HG03460 (cell line): ENCODE measurements at regions not wholly inside any gene's neighbourhood (a gene's known extent, or its start where the extent isn't known, plus 50 kb on each side); places are given as distances from the start of the nearest gene placed in this dataset.
"Not testable (repeated sequence)": the region's sequence is repeated elsewhere in the genome, so short reads cannot be mapped to it uniquely, and the experiment has no call there.

Experiments used
- ATAC-seq: cut with Tn5 transposase; IDR thresholded peaks from one replicate; pipeline ENCODE4 v1.9.1; 2021; ENCODE audit not compliant: unreplicated experiment

DNA sequence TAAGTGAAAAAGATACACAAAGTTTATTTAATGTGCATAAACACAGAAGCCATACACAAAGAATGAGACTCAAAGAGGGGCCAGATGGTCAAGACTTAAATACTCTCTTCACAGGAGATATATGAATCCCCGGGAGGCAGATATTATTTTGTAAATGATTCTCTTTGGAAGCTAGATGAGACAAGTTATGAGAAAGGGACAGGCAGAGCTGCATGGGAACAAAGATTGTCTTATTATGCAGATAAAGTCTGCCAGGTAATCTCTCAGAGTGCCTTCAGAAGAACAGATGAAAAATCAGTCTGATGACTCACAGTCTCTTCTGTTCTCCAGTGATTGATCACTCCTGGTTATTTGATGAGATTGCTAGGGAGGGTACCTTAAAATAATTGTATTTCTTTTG is 89.0 kb downstream of the NAF1 start:
- ATAC-seq, result no peak

- no peak for ATAC-seq
Measured at GRCh38 chr4:163072222-163072621, 94.5 kb downstream of the NAF1 start.

DNA sequence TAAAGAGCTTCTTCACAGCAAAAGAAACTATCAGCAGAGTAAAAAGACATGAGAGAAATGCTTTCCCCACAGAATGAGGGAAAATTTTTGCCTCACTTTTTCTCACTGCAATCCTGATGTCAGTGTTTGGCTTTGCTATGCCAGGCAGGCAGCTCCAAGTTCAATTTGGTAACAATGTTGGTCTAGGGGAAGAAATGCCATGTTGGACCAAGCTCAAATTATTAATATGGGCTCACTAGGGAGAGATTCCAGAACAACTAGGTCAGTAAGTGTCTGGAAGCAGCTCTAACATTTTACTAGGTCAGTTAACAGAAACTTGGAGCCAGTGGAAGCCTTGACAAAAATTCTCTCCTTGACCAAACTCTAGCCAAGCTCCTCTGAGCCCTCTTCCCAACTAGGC is 95.4 kb downstream of the NAF1 start:
- ATAC-seq, result no peak

GRCh38 chr4:163070023-163070422 is 96.7 kb downstream of the NAF1 start:
- ATAC-seq, result no peak

DNA sequence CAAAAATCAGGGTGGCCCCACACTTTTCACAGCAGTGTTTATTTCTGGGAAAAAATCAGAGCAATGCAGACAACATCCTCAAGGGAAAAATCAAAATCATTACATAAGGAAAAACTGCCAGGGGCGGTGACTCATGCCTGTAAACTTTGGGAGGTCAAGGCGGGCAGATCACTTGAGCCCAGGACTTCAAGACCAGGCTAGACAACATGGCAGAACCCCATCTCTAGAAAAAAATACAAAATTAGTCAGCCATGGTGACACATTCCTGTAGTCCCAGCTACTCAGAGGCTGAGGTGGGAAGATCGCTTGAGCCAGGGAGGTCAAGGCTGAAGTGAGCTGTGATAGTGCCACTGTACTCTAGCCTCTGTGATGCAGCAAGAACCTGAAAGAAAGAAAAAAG is 102.8 kb downstream of the NAF1 start:
- no peak for ATAC-seq

DNA sequence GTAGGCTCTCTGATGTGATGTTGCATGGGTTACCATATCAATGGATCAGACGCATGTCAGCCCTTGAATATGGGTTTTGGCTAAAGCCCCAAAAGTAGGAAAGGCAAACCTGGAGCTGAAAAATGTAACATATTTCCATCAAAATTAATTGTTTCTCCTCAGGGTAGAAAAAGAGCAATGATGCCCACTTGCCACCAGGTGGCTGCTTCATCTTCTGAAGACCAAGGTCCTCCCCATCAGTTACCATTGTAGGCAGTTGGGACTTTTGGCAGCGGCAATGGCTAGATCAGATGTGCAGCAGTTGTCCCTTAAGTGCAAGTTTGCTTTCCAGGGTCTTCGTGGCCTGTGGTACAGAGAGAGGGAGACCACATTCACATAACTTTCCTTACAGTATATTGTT is 118.2 kb downstream of the NAF1 start:
- peak; percentile 89 for ATAC-seq

- ATAC-seq, result peak; percentile 78
Measured at GRCh38 chr4:163042306-163042705, 124.4 kb downstream of the NAF1 start.

DNA sequence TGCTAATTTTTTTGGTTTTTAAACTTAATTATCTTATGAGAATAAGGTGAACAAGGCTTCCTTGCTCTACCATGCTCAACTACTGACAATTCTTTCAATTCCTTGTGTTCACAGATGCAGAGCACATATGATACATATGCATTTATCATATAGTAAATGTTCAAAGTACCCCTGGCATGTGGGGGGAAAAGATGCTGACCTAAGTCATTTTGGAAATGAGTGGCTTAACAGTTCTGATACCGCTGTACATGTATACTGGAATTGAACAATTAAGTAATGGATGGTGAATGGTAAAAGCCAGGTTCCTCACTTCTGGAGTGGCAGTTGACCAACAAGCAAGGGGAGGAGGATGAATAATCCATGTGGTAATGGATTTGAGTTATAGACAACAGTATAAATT is 149.6 kb downstream of the NAF1 start:
- ATAC-seq, result no peak

DNA sequence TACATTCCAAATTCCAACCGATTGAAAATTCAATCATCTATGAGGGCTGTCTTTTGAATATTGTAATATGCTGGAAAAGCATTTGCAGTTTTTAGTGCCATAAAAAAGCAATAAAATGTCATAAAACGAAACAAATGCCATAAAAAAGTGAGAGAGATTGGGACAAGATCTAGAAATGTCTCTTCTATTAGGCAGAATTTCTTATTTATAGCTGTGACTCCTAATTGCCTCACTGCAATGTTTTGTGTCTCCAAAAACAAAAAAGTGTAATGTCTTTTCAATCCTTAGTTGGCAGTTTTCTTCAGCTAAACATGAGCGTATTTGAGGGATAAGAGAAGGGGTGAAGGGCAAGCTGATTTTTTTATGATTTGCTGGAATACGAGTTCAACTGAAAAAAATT is 153.9 kb downstream of the NAF1 start:
- no peak for ATAC-seq

DNA sequence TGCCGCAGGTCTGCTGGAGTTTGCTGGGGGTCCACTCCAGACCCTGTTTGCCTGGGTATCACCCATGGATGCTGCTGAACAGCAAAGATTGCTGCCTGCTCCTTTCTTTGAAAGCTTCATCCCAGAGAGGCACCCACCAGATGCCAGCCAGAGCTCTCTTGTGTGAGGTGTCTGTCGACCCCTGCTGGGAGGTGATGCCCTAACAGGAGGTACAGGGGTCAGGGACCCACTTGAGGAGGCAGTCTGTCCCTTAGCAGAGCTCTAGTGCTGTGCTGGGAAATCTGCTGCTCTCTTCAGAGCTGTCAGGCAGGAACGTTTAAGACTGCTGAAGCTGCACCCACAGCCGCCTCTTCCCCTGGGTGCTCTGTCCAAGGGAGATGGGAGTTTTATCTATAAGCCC is 162.7 kb downstream of the NAF1 start:
- no peak for ATAC-seq

GRCh38 chr4:162988530-162988929 is 178.2 kb downstream of the NAF1 start:
- ATAC-seq, result no peak

DNA sequence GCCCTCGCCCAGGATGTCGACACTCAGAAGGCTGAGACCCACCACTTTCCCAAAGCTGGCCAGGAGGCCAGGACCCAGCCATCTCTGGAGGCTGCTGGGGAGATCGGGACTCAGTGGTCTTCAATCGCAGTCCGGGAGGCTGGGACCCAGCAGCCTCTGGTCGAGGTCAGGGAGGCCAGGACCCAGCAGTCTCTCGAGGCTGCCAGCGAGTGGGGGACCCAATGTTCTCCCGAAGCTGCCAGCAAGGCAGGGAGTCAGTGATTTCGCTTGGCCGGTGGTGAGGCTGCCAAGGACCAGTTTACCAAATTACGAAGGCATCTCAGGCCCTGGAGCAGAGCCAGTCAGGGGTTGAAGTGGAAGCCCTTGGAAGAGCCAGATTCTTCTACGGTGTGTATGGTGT is 181.6 kb downstream of the NAF1 start:
- no peak for ATAC-seq

DNA sequence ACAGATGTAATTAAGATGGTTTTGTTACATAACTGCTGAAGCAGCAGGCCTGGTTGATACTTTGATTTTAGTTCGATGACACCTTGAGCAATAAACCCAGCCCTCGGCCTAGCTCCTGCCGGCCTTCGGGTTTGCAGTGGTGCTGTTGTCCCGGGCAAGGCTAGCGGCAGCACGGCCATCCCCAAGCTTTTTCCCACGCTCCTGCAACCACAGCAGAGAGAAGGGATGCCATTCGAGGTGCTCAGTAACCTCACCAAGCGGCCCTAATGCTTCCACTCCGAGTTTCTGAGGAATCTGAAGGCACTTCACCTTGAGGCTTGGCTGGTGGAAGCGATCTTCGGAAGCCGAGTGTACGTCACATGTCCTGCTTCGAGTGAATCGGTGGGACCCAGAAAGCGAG is 182.1 kb downstream of the NAF1 start:
- no peak for ATAC-seq

DNA sequence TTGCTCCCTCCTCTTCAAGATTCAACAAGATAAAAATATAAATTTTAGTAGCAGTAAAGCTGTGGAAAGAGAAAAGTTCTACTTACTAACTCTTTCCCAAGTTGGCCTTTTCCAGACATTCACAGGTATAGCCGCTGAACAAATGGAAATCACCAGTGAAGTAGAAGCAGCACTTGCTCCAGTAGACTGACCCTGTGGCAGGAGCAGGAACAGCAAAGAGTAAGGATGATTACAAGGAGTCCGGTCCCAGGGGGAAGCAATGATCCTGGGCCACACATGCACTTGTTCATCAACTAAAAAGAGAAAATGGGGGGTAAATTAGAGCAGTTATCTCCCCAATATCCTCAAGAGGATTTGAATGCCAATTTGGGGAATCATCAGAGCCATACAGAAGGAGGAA is 184.9 kb downstream of the NAF1 start:
- no peak for ATAC-seq

GRCh38 chr4:162978398-162978797 is 188.3 kb downstream of the NAF1 start:
- no peak for ATAC-seq

- no peak for ATAC-seq
Measured at GRCh38 chr4:162977788-162978187, 188.9 kb downstream of the NAF1 start.

DNA sequence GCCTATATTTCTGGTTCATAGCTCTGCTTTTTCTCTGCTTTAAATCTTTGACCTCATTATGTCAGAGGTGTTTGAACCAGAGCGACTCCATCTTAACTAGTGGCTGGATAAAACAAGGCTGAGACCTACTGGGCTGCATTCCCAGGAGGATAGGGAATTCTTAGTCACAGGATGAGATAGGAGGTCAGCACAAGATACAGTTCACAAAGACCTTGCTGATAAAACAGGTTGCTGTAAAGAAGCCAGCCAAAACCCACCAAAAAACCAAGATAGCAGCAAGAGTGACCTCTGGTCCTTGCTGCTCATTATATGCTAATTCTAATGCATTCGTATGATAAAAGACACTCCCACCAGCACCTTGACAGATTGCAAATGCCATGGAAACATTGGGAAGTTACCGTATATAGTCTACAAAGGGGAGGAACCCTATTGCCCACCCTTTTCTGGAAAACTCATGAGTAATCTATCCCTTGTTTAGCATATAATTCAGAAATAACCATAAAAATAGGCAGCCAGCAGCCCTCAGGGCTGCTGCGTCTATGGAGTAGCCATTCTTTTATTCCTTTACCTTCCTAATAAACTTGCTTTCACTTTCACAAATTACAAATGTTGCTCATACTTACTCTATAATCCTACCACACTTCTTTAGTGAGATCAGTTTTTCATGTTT is 193.9 kb downstream of the NAF1 start:
- no peak for ATAC-seq

DNA sequence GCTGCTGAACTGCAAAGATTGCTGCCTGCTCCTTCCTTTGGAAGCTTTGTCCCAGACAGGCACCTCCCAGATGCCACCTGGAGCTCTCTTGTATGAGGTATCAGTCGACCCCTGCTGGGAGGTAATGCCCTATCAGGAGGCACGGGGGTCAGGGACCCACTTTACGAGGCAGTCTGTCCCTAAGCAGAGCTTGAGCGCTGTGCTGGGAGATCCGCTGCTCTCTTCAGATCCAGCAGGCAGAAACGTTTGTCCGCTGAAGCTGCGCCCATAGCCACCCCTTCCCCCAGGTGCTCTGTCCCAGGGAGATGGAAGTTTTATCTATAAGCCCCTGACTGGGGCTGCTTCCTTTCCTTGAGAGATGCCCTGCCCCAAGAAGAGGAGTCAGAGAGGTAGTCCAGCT is 197.5 kb downstream of the NAF1 start:
- ATAC-seq, result no peak

DNA sequence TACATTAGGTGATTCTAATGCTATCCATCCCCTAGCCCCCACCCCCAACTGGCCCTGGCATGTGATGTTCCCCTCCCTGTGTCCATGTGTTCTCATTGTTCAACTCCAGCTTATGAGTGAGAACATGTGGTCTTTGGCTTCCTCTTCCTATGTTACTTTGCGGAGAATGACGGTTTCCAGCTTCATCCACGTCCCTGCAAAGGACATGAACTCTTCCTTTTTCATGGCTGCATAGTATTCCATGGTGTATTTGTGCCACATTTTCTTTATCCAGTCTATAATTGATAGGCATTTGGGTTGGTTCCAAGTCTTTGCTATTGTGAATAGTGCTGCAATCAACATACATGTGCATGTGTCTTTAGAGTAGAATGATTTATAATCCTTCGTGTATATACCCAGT is 200.7 kb downstream of the NAF1 start:
- ATAC-seq, result not testable (repeated sequence)

GRCh38 chr4:162959046-162959445 is 207.6 kb downstream of the NAF1 start:
- ATAC-seq, result no peak

GRCh38 chr4:162957521-162958143 is 209.1 kb downstream of the NAF1 start:
- no peak for ATAC-seq

DNA sequence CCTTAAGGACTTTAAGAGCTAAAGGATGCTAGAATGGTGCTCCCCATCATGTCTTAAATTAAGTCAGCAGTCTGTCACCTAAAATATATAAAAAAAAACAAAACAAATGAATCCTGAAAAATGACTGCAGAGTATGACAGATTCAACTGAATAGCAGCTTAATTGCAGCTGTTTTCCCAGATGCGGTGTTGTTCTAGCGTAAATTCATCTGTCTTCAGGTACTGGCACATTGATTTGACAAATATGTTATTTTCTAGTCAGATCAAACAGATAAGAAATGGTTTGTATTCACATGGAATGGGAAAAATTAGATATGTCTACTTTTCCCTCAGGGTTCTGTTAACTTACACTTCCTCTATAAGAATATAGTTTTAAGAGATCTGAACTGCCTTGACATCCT is 211.7 kb downstream of the NAF1 start:
- no peak for ATAC-seq

GRCh38 chr4:162952232-162952631 is 214.5 kb downstream of the NAF1 start:
- no peak for ATAC-seq
